Spinal cord (tissue), 9 donors: ENCODE measurements at regions not wholly inside any gene's neighbourhood (a gene's known extent, or its start where the extent isn't known, plus 50 kb on each side); places are given as distances from the start of the nearest gene placed in this dataset.

Experiments used
- DNase-seq, 6 donors: peaks; one replicate each; pipeline versions ENCODE4 v3.0.0 to v3.0.0-alpha.2; 2013 to 2015; ENCODE audit warnings: low spot score in 6 of 6, low read depth in 4 of 6
- H3K27ac ChIP-seq: one replicate; pipeline ENCODE4 v1.5.1; 2013; ENCODE audit warnings: low read depth, low read length, control low read depth
- H3K27me3 ChIP-seq: one replicate; pipeline ENCODE4 v1.6.1; 2013; ENCODE audit warnings: low read length; ENCODE audit not compliant: control insufficient read depth, insufficient read depth
- H3K36me3 ChIP-seq: one replicate; pipeline ENCODE4 v1.6.1; 2013; ENCODE audit warnings: low read length; ENCODE audit not compliant: control insufficient read depth, insufficient read depth
- H3K4me1 ChIP-seq: one replicate; pipeline ENCODE4 v1.6.1; 2013; ENCODE audit warnings: low read length; ENCODE audit not compliant: control insufficient read depth, insufficient read depth
- H3K4me3 ChIP-seq: one replicate; pipeline ENCODE4 v1.5.1; 2013; ENCODE audit warnings: low read depth, low read length, control low read depth
- H3K9me3 ChIP-seq: one replicate; pipeline ENCODE4 v1.6.1; 2013; ENCODE audit warnings: low read length; ENCODE audit not compliant: control insufficient read depth, insufficient read depth
- WGBS: methylation state at CpG from one replicate; pipeline ENCODE4 v1.1.5; 2013; ENCODE audit warnings: missing lambda C conversion rate; ENCODE audit not compliant: insufficient coverage; 5-methylcytosine and 5-hydroxymethylcytosine counted together
- donor health status: healthy.

- H3K4me1 ChIP-seq: peaks cover 14% of the 10 kb centered on the region
- peaks cover 2% of the 10 kb centered on the region for H3K27me3 ChIP-seq
- no peak for DNase-seq
- H3K4me3 ChIP-seq: no peak overlapping the region
- H3K27ac ChIP-seq: no peak overlapping the region
- H3K9me3 ChIP-seq: no peaks in the 10 kb centered on the region
- H3K36me3 ChIP-seq: no peaks in the 10 kb centered on the region
- WGBS: 88% methylated on average over 10 of the region's 13 CpGs
Observed at GRCh38 chr22:49412236-49412635, 415.4 kb downstream of the BRD1 start.

- no peak overlapping the region for H3K4me3 ChIP-seq
- peaks cover 21% of the 10 kb centered on the region for H3K4me1 ChIP-seq
- WGBS: 96% methylated on average over 4 of the region's 6 CpGs
- H3K36me3 ChIP-seq: no peaks in the 10 kb centered on the region
- peaks cover 2% of the 10 kb centered on the region for H3K27me3 ChIP-seq
- H3K27ac ChIP-seq: no peak overlapping the region
- H3K9me3 ChIP-seq: no peaks in the 10 kb centered on the region
- no peak for DNase-seq
Observed at GRCh38 chr22:49411236-49411635, 416.4 kb downstream of the BRD1 start.

GRCh38 chr22:49408102-49408836 lies 419.4 kb downstream of the BRD1 start:
- DNase-seq: no peak
- Histone ChIP-seq H3K4me3 (no peak overlapping the region), H3K9me3 (no peaks in the 10 kb centered on the region), H3K4me1 (peaks cover 13% of the 10 kb centered on the region), H3K27ac (no peak overlapping the region), H3K36me3 (no peaks in the 10 kb centered on the region), H3K27me3 (peaks cover 2% of the 10 kb centered on the region)
- WGBS: 87% methylated on average over 2 of the region's 8 CpGs

DNA sequence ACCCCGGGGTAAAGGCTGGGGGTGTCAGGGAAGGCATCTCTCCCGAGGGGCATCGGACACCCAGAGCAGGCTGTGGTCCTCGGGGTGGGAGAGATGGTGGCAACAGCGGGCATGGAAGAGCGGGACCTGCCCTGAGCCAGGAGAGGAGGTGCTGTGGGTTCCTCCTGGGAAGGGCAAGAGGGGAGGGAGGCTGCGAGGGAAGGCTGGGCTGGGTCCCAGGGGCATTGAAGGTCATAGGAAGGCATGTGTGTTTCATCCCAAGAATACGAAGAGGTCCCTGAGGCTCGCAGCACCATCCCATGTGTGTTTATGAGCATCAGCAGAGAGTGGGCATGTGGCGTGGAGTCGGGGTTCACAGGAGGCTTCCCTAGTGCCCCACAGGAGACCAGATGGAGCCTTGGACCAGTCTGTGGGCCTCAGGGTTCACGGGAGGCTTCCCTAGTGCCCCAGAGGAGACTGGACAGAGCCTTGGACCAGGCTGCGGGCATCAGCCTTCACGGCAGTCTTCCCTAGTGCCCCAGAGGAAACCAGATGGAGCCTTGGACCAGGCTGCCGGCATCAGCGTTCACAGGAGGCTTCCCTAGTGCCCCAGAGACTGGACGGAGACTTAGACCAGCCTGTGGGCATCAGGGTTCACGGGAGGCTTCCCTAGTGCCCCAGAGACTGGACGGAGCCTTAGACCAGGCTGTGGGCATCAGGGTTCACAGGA lies 420.6 kb downstream of the BRD1 start:
- no peak for DNase-seq
- H3K4me1 ChIP-seq: peaks cover 13% of the 10 kb centered on the region
- H3K36me3 ChIP-seq: no peaks in the 10 kb centered on the region
- no peaks in the 10 kb centered on the region for H3K27me3 ChIP-seq
- H3K9me3 ChIP-seq: no peaks in the 10 kb centered on the region
- 90% methylated on average over 19 of the region's 19 CpGs for WGBS
- H3K27ac ChIP-seq: no peak overlapping the region
- H3K4me3 ChIP-seq: no peak overlapping the region

DNA sequence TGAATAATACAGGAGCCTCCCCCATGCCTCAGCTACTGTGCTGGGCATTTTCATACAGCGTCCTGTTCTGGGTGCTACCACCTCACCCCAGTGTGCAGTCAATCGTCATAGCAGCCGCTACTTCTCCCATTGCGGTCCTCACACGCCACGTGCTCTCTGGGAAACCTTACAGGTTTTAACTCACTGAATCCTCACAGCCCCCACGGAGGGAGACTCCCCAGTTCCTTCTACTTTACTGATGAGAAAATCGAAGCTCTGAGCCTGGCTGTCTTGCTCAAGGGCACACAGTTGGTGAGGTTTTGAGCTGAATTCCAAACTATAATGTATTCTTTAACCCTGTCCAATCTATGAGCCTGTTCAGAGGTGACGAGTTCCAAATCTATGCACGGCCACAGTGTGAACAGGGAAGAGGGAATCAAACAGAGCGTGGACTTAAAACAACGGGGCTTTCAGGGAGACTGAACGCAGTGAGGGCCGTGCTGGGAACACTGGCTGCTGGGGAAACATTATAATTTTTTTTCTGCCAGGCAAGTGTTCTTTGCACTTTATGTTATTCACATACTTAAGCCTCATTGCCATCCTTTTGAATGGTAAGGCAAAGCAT lies 421.5 kb downstream of the BRD1 start:
- H3K36me3 ChIP-seq: no peaks in the 10 kb centered on the region
- H3K4me1 ChIP-seq: peaks cover 15% of the 10 kb centered on the region
- DNase-seq: peak in 1 of 6 donors; percentile 33
- no peaks in the 10 kb centered on the region for H3K27me3 ChIP-seq
- no peak overlapping the region for H3K4me3 ChIP-seq
- WGBS: 22% methylated on average over 9 of the region's 14 CpGs
- no peak overlapping the region for H3K27ac ChIP-seq
- H3K9me3 ChIP-seq: no peaks in the 10 kb centered on the region

DNA sequence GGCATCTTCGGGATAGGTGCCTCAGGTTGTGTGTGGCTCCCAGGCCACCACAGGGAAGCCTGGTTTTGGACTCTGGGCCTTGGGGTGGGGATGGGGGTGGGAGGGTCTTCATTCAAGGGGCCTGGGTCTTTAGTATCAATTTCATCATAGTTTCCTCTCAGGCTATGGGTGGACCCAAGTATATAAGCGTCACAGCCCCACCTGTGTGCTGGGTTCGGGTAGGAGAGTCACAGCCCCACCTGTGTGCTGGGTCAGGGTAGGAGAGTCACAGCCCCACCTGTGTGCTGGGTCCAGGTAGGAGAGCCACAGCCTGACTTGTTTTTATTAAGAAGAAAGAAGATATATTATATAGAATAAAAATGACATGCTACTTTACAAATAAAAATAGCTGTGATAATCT lies 422.1 kb downstream of the BRD1 start:
- no peak for DNase-seq
- H3K27me3 ChIP-seq: no peaks in the 10 kb centered on the region
- no peak overlapping the region for H3K4me3 ChIP-seq
- H3K9me3 ChIP-seq: no peaks in the 10 kb centered on the region
- no peak overlapping the region for H3K27ac ChIP-seq
- peaks cover 18% of the 10 kb centered on the region for H3K4me1 ChIP-seq
- WGBS: 100% methylated on average over 1 of the region's 3 CpGs
- H3K36me3 ChIP-seq: no peaks in the 10 kb centered on the region

GRCh38 chr22:49404576-49405241 lies 423.0 kb downstream of the BRD1 start:
- Histone ChIP-seq H3K4me3 (no peak overlapping the region), H3K9me3 (no peaks in the 10 kb centered on the region), H3K27me3 (no peaks in the 10 kb centered on the region), H3K27ac (no peak overlapping the region), H3K36me3 (no peaks in the 10 kb centered on the region), H3K4me1 (peaks cover 18% of the 10 kb centered on the region)
- no peak for DNase-seq
- WGBS: 74% methylated on average over 27 of the region's 27 CpGs

DNA sequence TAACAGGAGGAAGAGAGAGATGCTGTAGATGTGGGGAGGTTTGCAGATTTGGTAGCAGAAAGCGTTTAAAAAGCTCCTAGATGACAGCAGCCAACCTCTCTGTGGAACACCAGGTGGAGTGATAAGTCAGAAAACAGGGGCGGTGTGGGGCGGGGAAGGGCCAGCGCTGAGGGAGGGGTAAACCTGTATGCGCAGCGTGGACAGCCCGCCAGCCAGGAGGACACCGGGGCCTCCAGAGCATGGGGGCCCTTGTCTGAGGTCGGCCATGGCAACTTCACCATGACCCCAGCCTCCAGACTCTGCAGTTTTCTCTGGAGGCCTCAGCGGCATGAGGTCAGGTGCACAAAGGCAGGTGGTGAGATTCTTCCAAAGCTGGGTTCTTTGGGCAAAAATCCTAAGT lies 423.7 kb downstream of the BRD1 start:
- peaks cover 18% of the 10 kb centered on the region for H3K4me1 ChIP-seq
- no peak overlapping the region for H3K4me3 ChIP-seq
- WGBS: 94% methylated on average over 9 of the region's 10 CpGs
- no peaks in the 10 kb centered on the region for H3K36me3 ChIP-seq
- H3K27me3 ChIP-seq: no peaks in the 10 kb centered on the region
- no peak overlapping the region for H3K27ac ChIP-seq
- H3K9me3 ChIP-seq: no peaks in the 10 kb centered on the region
- no peak for DNase-seq

GRCh38 chr22:49403102-49403501 lies 424.6 kb downstream of the BRD1 start:
- WGBS: 90% methylated on average over 4 of the region's 6 CpGs
- Histone ChIP-seq H3K27ac (no peak overlapping the region), H3K4me3 (no peak overlapping the region), H3K27me3 (no peaks in the 10 kb centered on the region), H3K4me1 (peaks cover 18% of the 10 kb centered on the region), H3K9me3 (no peaks in the 10 kb centered on the region), H3K36me3 (no peaks in the 10 kb centered on the region)
- no peak for DNase-seq
